ENCODE measurements at regions not wholly inside any gene's neighbourhood (a gene's known extent, or its start where the extent isn't known, plus 50 kb on each side); places are given as distances from the start of the nearest gene placed in this dataset.

DNA sequence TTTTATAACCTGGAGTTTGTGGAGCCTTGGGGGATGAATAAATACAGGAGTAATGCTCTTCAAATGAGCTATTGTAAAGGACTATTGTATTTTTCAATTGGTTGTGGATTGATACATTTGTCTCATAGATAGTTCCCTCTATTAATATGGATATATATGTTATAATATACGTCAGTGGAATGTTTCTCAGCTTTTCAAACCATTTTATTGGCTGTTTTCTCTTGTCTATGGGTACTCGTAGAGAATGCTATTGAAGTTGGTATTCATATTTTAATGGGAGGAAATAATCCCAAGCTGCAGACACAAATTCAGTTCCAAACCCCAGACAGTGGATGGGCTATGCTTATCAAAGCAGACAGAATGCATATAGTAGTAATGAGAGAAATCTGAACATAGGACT, 181.8 kb upstream of the DAB2 start:
- no peak for DNase-seq (ENCODE audit: low read depth)

DNA sequence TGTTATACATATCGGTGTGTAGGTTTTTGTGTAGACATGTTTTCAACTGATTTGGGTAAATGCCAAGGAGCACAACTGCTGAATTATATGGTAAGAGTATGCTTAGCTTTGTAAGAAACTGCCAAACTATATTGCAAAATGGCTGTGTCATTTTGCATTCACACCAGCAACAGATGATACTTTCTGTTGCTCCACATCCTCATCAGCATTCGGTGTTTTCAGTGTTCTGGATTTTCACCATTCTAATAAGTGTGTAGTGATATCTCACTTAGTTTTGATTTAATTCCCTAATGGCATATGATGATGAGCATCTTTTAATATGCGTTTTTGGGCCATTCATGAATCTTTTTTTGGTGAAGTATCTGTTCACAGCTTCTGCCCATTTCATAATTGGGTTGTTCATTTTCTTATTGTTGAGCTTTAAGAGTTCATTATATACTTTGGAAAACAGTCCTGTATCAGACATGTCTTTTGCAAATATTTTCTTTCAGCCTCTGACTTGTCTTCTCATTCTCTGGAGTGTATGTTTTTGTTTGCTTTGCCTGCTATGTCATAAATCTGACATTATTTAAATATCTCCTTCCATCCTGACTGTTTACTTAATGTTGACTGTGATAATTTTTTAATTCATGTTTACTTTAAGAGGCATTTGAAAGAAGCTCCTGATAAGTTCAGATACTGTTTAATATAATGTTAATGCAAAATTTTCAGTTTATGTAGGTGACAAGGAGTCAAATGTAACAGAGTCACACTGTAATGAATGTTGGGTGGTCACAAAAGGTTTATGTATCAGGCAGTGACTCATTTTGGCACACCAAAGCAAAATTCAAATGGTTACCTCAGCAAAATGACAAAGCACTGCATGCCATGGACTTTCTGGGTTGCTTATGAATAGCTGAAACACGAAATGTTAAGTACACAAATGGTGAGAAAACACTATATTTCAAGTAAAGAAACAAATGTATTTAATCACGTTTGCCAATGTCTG, 181.1 kb upstream of the DAB2 start:
- DNase-seq (ENCODE audit: low read depth): peak; percentile 67

DNA sequence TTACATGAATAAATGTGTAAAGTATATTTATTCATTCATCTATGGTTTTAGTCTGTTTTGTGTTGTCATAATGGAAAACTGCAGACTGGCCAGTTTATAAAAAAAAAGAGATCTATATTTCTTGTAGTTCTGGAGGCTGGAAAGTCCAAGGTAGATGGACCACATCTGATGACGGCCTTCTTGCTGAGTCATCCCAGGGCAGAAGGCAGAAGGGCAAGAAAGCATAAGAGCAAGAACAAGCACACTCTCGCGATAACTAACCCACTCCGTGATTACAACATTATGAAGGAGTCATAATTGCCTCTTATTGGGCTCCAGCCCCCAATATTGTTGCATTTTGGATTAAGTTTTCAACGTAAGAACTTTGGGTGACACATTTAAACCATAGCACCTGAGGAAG, 180.4 kb upstream of the DAB2 start:
- DNase-seq (ENCODE audit: low read depth): no peak

DNA sequence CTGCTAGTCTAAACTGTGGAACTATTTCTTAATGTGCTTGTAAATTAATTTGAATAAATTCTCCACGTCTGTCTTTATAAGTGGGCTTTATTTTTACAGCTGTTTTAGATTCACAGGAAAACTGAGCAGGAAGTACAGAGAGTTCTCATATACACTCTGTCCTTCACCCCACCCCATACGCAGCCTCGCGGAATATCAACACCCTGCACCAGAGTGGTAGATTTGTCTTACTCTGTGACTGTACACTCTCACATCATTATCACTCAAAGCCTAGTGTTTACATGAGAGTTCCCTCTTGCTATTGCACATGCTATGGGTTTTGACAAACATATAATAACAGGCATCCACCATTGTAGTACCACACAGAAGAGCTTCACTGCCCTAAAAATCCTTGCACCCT, 179.7 kb upstream of the DAB2 start:
- DNase-seq (ENCODE audit: low read depth): no peak

DNA sequence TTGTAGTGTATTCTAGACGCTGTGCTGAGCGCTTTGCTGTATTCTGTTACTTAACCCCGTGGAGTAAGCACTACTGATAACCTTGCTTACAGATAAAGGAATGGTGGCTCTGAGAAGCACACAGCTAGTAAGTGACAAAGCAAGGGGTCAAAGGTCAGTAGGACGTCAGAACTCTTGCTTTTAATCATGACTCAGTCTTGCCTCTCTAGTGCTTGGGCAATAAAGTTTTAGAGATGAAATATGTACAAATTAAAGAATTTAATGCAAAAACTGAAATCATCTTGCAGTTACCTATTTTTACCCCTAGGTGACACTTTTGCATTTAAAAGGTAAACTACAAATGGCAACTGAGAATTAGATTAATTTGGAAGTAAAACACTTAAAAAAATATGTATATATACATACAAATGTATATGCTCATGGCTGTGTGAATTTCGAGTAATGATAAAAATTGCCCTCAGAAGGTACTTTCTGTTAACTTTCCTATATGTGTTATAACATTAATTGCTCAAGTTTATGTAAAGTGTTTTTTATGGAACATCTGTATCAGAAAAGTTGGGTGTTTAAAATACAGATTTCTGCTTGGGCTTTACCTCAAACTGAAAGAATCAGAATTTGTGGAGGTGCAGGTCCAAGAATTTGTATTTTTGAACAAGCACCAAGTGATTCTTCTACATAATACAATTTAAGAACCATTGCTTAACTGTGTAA, 175.1 kb upstream of the DAB2 start:
- DNase-seq (ENCODE audit: low read depth): peak; percentile 46

DNA sequence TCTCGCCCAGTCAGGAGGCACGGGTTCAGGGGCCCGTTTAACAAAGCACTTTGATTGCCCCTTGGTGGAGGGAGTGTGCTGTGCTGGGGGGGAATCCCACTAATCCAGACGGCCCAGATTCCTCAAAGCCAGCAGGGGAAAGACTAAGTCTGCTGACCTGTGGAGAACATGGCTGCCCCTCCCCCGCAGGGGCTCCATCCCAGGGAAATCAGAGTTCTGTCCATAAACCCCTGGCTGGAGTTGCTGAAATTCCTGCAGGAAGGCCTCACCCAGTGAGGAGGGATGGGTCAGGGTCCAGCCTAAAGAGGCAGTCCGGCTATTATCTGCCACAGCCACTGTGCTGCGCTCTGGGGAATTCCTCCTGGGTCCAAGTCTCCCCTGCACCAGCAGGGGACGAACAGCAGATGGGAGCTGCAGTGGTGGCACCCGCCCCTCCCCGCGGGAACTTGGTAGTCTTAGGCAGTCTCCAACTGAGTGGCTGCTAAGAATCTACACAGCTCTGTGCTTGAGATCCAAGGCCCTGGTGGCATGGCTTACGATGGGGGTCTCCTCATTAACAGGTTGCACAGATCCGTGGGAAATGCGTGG, 174.0 kb upstream of the DAB2 start:
- no peak for DNase-seq (ENCODE audit: low read depth)

DNA sequence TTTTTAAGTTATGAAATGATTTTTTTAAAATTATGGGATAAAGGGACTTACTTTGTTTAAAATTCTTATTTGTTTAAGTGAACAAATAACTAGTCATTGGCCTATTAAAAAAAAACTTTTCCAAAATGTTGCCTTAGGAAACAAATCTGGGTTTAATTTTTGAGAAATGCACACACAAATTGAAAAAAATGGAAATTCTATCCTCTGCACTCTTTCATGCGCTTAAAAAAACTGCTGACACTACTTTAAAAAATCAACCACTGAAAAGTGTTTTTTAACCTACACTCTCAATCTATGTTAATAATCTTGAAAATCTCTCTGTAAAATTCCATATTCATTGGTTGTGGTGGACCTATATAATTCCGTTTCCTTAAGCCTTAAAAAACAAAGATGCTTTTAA, 163.4 kb upstream of the DAB2 start:
- DNase-seq (ENCODE audit: low read depth): no peak

DNA sequence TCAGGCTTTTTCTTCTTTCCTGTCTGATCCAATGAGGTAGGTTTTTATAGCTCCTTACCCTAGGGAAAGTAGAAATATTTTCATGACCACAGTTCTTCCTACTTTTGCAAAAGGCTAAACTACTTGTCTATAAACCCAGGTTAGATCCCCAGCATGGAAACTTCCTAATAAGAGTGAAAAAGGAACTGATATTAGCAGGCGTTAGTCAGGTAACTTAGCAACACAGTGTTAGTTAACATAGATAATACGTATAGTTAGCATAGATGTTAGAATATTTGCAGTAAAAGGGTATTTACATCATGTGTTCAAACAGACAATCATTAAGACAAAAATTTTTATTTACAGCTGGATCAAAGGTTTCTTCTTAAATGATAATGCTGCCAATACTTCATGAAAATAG, 162.9 kb upstream of the DAB2 start:
- DNase-seq (ENCODE audit: low read depth): no peak

DNA sequence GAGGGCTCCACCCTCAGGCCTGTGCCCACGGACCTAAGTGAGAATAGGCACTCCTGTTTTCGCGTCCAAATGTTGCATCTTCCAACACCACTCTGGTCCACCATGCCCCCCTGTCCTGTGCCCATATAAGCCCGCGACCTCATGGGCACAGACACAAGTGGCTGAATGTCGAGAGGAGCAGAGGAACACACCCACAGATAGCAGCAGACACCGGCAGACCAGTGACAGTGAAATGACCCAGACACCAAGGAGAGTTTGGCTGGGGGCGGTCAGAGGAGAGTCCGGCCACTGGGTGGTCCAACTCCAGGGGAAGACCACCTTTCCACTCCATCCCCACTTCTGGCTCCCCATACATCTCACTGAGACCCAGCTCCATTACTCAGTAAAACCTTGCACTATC, 161.4 kb upstream of the DAB2 start:
- no peak for DNase-seq (ENCODE audit: low read depth)

DNA sequence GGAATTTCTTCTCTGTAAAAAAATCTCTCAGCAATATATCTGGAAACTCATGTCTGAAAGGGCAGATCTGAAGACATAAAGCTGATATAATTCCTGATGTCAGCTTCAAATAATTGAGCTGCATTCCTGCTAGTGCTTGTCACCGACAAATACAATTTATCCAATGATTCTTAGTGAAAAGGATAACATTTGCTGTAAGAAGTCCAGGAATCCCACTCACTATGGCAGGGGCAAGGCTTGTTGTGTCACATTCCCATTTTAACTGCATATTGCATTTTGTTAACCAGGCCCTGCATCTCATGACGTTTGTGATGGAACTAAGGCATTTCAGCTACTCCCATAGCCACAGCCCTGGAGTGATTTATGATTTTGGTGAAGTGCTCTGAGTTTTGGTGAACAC, 160.1 kb upstream of the DAB2 start:
- peak; percentile 22 for DNase-seq (ENCODE audit: low read depth)

DNA sequence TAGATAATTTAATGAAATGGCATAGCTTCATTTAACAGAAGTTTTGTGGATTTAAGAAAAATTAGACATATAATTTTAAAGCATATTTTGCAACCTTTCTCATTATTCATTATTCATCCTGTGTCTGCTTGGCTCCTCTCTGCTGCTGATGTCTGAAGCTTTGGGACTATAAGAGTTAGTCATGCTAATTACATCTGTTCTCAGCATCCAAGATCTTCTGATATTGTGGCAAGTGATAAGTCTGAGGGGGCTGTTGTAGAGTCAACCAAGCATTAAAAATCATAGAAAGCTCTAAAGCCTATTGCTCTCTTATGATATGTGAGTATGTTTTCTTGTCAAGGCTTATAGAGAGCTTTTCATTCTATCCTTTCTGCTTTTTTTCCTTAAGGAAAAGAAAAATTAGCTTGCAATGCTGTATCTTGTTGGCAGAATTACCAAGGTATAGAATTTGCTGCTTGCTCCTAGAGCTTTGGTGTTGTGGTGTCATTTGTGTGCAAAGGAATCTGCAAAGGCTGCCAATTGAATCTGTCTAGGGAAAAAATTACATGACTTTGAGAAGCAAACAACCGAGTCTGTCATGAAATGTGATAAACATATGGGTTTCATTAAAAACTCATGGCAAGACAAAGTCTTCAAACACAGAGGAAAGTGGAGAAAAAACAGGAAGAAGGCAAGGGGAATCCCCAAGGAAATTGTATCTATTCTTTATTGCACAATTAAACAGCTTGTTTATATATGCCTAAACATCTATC, 156.1 kb upstream of the DAB2 start:
- DNase-seq (ENCODE audit: low read depth): peak; percentile 45

DNA sequence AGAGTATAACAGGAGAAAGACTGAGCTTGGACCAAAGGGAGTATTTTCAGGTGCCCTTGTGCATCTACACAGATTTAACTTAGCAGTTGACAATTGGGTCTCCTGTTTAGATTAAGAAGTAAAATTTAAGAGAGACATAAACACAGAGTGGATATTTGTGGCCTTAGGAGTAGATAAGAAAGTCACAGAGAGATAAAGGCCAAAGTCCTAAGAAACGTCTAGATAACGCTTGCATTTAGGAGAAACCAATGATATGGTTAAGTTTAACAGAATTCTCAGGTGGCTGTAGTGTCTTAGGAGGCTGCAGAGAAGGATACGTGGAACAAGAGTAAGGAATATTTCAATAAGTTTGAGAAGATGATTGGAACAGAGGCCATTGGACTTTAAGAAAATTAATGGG, 155.0 kb upstream of the DAB2 start:
- no peak for DNase-seq (ENCODE audit: low read depth)

DNA sequence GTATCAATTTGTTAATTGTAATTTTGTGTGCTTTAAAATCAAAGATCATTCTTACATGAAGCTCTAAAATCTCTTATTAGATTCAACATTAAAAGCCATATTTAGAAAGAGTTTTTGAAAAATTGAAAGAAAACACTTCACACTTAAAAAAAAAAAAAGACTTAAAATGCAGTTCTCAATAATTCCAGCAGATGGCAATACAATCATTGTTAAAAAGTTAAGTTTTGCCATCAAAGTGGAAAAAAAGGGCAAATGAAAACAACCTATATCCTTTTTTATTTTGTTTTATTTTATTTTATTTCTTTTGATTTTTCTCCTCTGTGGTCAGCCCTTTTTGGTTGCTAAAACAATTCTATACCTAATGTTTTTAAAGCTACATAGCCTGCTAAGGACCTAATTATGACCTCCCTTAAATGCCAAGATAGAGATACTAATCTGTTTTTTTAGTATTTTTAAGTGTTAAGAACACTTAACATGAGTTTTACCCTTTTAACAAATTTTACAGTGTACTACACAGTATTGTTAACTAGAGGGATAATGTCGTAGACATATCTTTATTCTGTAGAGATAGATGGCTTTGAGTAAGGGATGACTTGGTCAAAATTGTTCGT, 154.2 kb upstream of the DAB2 start:
- peak; percentile 28 for DNase-seq (ENCODE audit: low read depth)

DNA sequence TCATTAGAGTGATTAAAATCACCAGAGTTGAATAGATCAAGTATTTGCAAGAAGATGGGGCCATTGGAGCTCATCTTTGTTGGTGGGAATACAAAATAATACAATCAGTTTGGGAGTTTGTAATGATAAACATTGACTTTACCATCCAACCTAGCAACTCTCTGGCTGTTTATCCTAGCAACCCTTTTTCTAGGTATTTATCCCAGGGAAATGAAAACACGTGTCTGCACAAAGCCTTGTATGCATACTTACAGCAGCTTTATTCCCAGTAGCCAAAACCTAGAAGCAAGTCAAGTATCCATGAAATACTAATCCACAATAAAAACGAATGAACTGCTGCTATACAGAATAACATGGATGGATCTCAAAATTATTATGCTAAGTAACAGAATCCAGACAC, 152.7 kb upstream of the DAB2 start:
- peak; percentile 15 for DNase-seq (ENCODE audit: low read depth)

DNA sequence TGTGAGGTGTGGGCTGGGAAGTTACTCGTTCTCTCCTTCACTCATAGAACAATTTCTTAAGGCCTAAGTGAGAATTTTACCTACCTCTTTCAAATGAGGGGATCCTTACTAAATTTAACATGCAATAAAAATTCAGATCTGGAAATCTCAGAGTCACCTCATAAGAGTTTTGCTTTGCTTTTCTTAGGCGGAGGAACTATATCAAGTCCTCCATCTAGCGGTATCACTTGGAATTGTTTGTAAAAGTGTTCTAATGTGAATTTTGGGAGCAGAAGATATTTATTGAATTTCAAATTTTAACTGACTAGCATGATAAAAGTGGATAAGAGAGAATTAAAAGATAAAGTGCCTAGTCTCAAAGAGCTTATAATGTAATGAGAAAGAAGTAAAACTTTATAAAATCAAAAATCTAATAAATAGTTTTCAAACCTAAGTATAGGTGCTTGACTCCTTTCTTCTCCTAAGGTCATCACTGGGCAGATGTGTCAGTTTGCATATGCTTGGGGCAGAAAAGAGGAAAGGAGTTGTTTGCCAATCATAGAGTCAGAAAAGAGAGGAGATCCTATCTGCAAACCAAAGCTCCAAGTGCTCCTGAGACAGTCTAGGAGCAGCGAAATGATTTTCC, 145.7 kb upstream of the DAB2 start:
- peak; percentile 56 for DNase-seq (ENCODE audit: low read depth)

DNA sequence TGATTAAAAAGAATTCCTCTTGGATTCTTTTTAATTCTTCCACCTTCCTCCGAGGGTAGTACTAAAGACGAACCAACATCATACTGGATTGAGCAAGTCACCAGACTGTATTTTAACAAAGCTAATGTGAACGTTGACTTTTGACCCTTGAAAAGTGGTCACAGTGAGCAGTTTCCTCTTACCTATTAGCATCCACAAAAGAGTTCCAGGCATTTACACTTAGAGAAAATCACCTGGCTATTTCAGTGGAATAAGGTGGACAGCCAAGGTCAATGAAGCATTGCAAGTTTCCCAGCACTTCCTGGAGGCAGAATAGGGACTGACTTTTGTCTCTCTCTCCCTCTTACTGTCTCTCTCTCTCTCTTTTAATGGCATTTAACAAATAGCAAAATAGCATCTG, 145.1 kb upstream of the DAB2 start:
- no peak for DNase-seq (ENCODE audit: low read depth)

DNA sequence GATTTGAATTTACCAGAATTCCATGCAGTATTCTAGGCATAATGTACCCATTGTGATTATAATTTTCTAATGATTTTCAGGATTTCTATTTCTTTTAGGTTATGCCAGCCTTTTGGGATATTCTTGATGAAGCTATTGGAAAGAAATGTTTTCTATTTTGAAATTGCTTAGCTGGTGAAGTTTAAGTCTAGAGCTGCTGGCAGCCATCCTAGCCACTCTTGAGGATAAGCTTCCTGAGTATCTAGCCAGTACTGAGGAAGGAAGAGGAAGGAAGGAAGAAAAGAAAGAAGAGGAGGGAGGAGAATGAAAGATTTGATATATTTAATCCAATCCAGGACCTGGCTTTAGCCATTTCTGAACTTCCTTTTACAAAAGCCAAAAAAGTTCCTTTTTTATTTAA, 142.1 kb upstream of the DAB2 start:
- DNase-seq (ENCODE audit: low read depth): no peak

DNA sequence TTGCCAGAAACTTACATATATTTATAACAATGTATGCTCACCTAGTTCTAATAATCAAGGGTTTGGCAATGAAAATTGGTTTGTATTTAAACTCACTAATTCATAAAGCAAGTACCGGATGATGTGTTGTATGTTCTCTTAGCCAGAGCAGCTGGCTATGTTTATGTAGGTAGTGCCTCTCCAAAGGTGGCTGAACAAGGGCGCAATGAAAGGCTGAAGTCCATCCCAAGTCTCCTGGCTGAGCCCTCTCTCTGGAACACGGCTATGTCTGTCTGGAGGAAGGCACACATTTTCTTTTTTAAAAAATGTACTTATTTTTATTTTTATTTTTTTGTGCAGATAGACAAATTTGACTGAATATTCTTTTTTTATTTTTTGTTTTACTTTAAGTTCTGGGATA, 141.2 kb upstream of the DAB2 start:
- no peak for DNase-seq (ENCODE audit: low read depth)

DNA sequence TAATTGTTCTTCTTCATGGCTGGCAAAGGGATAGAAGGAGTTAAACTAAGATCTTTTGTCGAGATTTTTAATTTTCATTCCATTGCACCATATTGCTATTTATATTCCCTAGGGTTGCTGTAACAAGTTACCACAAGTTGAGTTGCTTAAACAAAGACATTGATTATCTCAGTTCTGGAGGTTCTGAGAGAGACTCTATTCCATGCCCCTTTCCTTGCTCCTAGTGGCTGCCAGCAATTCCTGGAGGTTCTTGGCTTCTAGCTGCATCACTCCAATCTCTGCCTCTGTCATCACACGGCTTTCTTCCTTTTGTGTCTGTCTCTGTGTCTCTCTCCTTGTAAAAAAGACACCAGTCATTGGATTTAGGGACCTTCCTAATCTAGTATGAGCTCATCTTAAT, 136.6 kb upstream of the DAB2 start:
- DNase-seq (ENCODE audit: low read depth): no peak

DNA sequence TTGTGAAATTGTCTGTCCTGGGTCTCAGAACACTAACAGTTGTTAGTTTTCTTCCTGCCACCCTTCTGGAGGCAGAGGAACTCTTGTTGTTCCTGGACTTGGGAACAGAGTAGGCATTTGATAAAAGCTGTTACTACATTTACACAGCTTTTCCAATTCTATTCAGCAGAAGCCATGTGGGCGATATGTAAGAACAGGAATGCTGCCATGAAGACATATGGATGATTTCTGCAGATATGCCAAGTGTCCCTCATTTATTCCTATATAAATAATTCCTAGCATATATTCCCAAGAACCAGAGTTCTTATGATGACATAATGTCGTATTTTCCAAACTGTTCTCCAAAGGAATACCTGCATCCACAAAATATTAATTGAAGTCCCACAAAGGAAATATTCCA, 135.9 kb upstream of the DAB2 start:
- DNase-seq (ENCODE audit: low read depth): no peak

DNA sequence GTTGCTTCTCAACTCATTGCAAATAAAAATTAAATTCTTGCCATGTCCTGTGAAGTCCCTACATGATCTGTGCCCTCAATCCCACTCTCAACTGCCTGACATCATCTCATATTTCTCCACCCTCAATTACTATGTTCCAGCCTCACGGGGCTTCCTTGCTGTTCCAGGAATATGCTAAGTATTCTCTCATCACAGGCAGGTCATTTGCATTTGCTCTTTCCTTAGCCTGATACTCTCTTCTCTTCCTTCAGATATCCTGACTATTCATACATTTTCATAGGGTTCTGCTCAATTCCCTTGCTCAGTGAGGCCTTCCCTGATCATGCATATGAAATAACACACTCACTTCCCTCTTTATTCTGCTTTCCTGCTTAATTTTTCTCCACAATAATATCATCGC, 135.1 kb upstream of the DAB2 start:
- DNase-seq (ENCODE audit: low read depth): no peak
